Adipocyte (in vitro differentiated cells): ENCODE measurements at regions not wholly inside any gene's neighbourhood (a gene's known extent, or its start where the extent isn't known, plus 50 kb on each side); places are given as distances from the start of the nearest gene placed in this dataset.

ENCODE experiments used
- DNase-seq: peaks from one replicate; pipeline ENCODE4 v3.0.0-alpha.2; 2015; ENCODE audit warnings: low read depth
- H3K27me3 ChIP-seq: replicated peaks from 2 replicates; pipeline ENCODE4 v1.7.0; 2013; ENCODE audit warnings: mild to moderate bottlenecking, low read length, moderate library complexity; ENCODE audit not compliant: control insufficient read depth, insufficient read depth
- H3K36me3 ChIP-seq: 2 replicates; pipeline ENCODE4 v1.7.0; 2013; ENCODE audit warnings: low read length, mild to moderate bottlenecking, moderate library complexity; ENCODE audit not compliant: control insufficient read depth, insufficient read depth, severe bottlenecking
- H3K4me1 ChIP-seq: 2 replicates; pipeline ENCODE4 v1.7.0; 2013; ENCODE audit warnings: mild to moderate bottlenecking, low read length, moderate library complexity; ENCODE audit not compliant: control insufficient read depth, insufficient read depth
- H3K4me3 ChIP-seq: 2 replicates; pipeline ENCODE4 v1.7.0; 2013; ENCODE audit warnings: mild to moderate bottlenecking, low read length, moderate library complexity
- H3K9ac ChIP-seq: 2 replicates; pipeline ENCODE4 v1.7.0; 2013; ENCODE audit warnings: mild to moderate bottlenecking, low read length, moderate library complexity
- H3K9me3 ChIP-seq: 2 replicates; pipeline ENCODE4 v1.7.0; 2013; ENCODE audit warnings: mild to moderate bottlenecking, low read length, moderate library complexity; ENCODE audit not compliant: control insufficient read depth

DNA sequence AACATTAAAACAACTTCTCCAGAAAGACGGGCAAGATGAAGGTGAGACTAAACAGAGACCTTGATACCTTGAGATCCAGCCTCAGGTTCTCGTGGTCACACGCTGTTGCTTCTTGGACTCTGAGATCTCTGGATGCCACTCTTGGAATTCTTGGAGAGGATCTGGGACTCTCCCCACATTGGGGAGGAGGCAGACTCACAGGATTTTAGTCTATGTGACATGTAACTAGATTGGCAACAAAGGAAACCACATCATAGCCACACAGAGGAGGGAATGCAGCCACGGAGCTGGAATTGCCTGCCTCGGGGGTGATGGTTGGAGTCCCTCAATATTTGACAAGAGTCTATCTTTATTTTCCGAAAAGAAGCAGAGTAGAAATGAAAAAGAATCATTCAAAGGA lies 78.8 kb upstream of the IGFBP5 start:
- H3K27me3 ChIP-seq: no peaks in the 10 kb centered on the region
- peak overlapping the region; percentile 51 for H3K4me3 ChIP-seq
- DNase-seq: no peak
- H3K36me3 ChIP-seq: no peaks in the 10 kb centered on the region
- H3K4me1 ChIP-seq: peaks cover 23% of the 10 kb centered on the region
- peak overlapping the region; percentile 54 for H3K9ac ChIP-seq
- peaks cover 12% of the 10 kb centered on the region for H3K9me3 ChIP-seq

DNA sequence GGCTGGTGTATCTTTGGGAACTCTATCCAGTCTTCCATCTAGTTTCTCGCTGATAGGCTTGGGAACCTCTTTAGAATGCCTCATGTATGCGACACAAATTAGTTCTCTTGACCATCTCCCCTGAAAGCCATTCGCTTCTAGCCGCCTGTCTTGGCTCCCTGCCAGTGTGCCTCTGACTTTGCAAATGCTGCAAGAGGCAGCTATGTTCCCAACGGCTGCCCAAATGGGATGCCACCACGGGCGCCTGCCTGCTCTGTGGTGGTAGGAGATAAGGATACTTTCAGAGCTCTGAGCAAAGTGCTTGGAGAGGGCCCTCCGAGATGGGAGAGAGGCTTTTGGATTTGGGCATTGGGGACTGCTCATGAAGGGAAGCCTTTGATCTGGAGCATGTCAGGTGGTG lies 77.7 kb upstream of the IGFBP5 start:
- H3K4me1 ChIP-seq: peaks cover 23% of the 10 kb centered on the region
- H3K27me3 ChIP-seq: no peaks in the 10 kb centered on the region
- H3K36me3 ChIP-seq: no peaks in the 10 kb centered on the region
- peaks cover 12% of the 10 kb centered on the region for H3K9me3 ChIP-seq
- no peak overlapping the region for H3K9ac ChIP-seq
- no peak overlapping the region for H3K4me3 ChIP-seq
- no peak for DNase-seq

GRCh38 chr2:216770717-216771116 lies 75.4 kb upstream of the IGFBP5 start:
- Histone ChIP-seq H3K4me1 (peaks cover 23% of the 10 kb centered on the region), H3K9me3 (peaks cover 12% of the 10 kb centered on the region), H3K36me3 (no peaks in the 10 kb centered on the region), H3K4me3 (no peak overlapping the region), H3K27me3 (no peaks in the 10 kb centered on the region), H3K9ac (no peak overlapping the region)
- DNase-seq: no peak

GRCh38 chr2:216770050-216770449 lies 74.7 kb upstream of the IGFBP5 start:
- no peaks in the 10 kb centered on the region for H3K36me3 ChIP-seq
- H3K9ac ChIP-seq: no peak overlapping the region
- no peaks in the 10 kb centered on the region for H3K27me3 ChIP-seq
- peaks cover 17% of the 10 kb centered on the region for H3K4me1 ChIP-seq
- no peak overlapping the region for H3K4me3 ChIP-seq
- DNase-seq: no peak
- peaks cover 12% of the 10 kb centered on the region for H3K9me3 ChIP-seq

- Histone ChIP-seq H3K4me1 (peaks cover 13% of the 10 kb centered on the region), H3K9me3 (peaks cover 12% of the 10 kb centered on the region), H3K4me3 (no peak overlapping the region), H3K36me3 (no peaks in the 10 kb centered on the region), H3K27me3 (no peaks in the 10 kb centered on the region), H3K9ac (no peak overlapping the region)
- no peak for DNase-seq
Measured at GRCh38 chr2:216769626-216770025, 74.3 kb upstream of the IGFBP5 start.

- no peak for DNase-seq
- Histone ChIP-seq H3K9ac (no peak overlapping the region), H3K4me3 (no peak overlapping the region), H3K9me3 (peaks cover 12% of the 10 kb centered on the region), H3K36me3 (no peaks in the 10 kb centered on the region), H3K4me1 (peaks cover 6% of the 10 kb centered on the region), H3K27me3 (no peaks in the 10 kb centered on the region)
Measured at GRCh38 chr2:216768908-216769411, 73.6 kb upstream of the IGFBP5 start.

DNA sequence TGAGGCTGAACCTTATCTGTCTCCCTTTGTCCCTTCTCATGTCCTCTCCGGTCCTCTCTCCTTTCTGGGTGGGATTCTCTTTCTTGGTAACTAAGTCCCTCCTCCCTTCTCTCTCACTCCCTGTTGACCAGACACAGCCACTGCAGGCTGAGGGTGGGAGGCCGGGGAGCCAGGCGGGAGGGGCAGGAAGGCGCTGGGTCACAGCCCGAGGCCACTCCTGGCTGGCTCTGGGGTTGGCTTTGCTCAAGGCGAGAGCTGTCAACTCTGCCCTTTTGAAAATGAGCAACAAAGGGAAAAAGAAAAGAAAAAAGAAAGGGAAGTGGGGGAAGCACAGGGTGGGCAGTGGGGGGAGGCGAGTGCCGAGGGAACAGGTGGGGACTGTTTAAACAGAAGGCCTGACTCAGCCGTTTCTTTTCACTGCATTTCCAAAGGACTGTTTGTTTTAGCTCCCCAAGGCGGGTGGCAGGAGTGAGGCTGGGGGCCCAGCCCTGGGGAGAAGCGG lies 70.5 kb upstream of the IGFBP5 start:
- Histone ChIP-seq H3K9me3 (no peaks in the 10 kb centered on the region), H3K4me1 (peaks cover 4% of the 10 kb centered on the region), H3K9ac (no peak overlapping the region), H3K4me3 (no peak overlapping the region), H3K27me3 (no peaks in the 10 kb centered on the region), H3K36me3 (no peaks in the 10 kb centered on the region)
- DNase-seq: no peak

DNA sequence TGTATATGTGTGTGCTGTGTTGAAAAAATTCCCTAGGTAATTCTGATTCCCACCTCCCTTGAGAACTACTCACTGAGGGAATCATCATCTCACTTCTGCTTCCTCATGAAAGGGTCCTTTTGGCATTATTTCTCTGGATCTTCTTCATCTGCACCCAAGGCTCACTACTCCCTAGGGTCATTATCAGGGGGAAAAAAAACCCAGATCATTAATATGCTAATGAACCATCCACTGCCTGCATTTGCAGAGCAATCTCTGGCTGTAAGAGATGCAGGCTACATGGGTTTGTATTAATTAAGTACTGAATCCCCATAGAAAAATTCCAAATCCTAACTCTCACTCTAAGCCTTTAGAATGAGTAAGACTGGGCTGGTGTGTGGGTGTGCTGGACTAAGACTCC lies 68.0 kb upstream of the IGFBP5 start:
- Histone ChIP-seq H3K36me3 (no peaks in the 10 kb centered on the region), H3K9me3 (no peaks in the 10 kb centered on the region), H3K4me3 (no peak overlapping the region), H3K4me1 (no peaks in the 10 kb centered on the region), H3K9ac (no peak overlapping the region), H3K27me3 (no peaks in the 10 kb centered on the region)
- DNase-seq: no peak

- no peak for DNase-seq
- Histone ChIP-seq H3K4me3 (no peak overlapping the region), H3K9ac (no peak overlapping the region), H3K27me3 (peaks cover 5% of the 10 kb centered on the region), H3K36me3 (no peaks in the 10 kb centered on the region), H3K9me3 (no peaks in the 10 kb centered on the region), H3K4me1 (no peaks in the 10 kb centered on the region)
Measured at GRCh38 chr2:216761809-216762208, 66.5 kb upstream of the IGFBP5 start.

DNA sequence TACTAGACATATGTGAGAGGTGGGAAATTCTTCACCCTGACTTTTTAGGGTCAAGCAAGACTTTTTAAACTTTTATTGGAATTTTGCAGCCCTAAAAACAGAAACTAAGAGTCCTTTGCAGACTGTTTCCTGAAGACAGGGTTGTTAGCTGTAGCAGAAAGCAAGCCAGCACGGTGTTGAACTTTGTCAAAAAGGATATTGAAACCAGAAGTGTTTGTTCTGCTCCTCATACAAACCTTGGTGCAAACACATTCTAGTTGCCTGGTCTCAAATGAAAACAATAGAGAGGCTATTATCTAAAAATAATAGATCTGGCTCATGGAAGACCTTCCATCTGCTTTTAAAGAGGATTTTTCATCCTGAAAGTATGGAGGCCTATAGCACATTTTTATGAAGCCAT lies 65.8 kb upstream of the IGFBP5 start:
- Histone ChIP-seq H3K36me3 (no peaks in the 10 kb centered on the region), H3K4me3 (no peak overlapping the region), H3K9me3 (no peaks in the 10 kb centered on the region), H3K9ac (no peak overlapping the region), H3K4me1 (no peaks in the 10 kb centered on the region), H3K27me3 (peaks cover 5% of the 10 kb centered on the region)
- no peak for DNase-seq

GRCh38 chr2:216758256-216759155 lies 63.2 kb upstream of the IGFBP5 start:
- Histone ChIP-seq H3K4me1 (no peaks in the 10 kb centered on the region), H3K36me3 (no peaks in the 10 kb centered on the region), H3K4me3 (no peak overlapping the region), H3K9ac (no peak overlapping the region), H3K9me3 (no peaks in the 10 kb centered on the region), H3K27me3 (peaks cover 17% of the 10 kb centered on the region)
- no peak for DNase-seq
